BLaER1 (cell line): ENCODE measurements at regions not wholly inside any gene's neighbourhood (a gene's known extent, or its start where the extent isn't known, plus 50 kb on each side); places are given as distances from the start of the nearest gene placed in this dataset.
A peak's percentile ranks its signal among the peaks of the same experiment; 100 is the strongest.
"Not testable (repeated sequence)": the region's sequence is repeated elsewhere in the genome, so short reads cannot be mapped to it uniquely, and the experiment has no call there.

Experiments
- H3K27ac ChIP-seq: shearing (Covaris generic); formaldehyde crosslinking; 2 replicates; pipeline ENCODE4 v1.8.1; 2022
- H3K27me3 ChIP-seq: shearing (Covaris generic); formaldehyde crosslinking; 2 replicates; pipeline ENCODE4 v1.8.1; 2022
- H3K36me3 ChIP-seq: shearing (Covaris generic); formaldehyde crosslinking; 2 replicates; pipeline ENCODE4 v1.8.1; 2022
- H3K4me1 ChIP-seq: shearing (Covaris generic); formaldehyde crosslinking; 2 replicates; pipeline ENCODE4 v1.8.1; 2022
- H3K4me2 ChIP-seq: shearing (Covaris generic); formaldehyde crosslinking; 2 replicates; pipeline ENCODE4 v1.8.1; 2022
- H3K4me3 ChIP-seq: shearing (Covaris generic); formaldehyde crosslinking; 2 replicates; pipeline ENCODE4 v1.8.1; 2022
- H3K9ac ChIP-seq: shearing (Covaris generic); formaldehyde crosslinking; 2 replicates; pipeline ENCODE4 v1.8.1; 2022
- H3K9me3 ChIP-seq: shearing (Covaris generic); formaldehyde crosslinking; 2 replicates; pipeline ENCODE4 v1.8.1; 2022
- H4K20me1 ChIP-seq: shearing (Covaris generic); formaldehyde crosslinking; 2 replicates; pipeline ENCODE4 v1.8.1; 2022
- Cebpa-rat ChIP-seq: shearing (Covaris generic); IDR thresholded peaks from 2 replicates; pipeline ENCODE4 v1.8.1; 2022

- H3K27me3 ChIP-seq = no peaks in the 10 kb centered on the region
- peaks cover 20% of the 10 kb centered on the region for H3K9me3 ChIP-seq
- H3K9ac ChIP-seq = no peak overlapping the region
- H3K4me1 ChIP-seq = peaks cover 15% of the 10 kb centered on the region
- peaks cover 11% of the 10 kb centered on the region; the same call in 1 of the 2 replicates for H3K36me3 ChIP-seq
- no peak overlapping the region for H3K27ac ChIP-seq
- peak overlapping the region; percentile 4; the same call in 1 of the 2 replicates for H3K4me2 ChIP-seq
- no peak overlapping the region for H3K4me3 ChIP-seq
- H4K20me1 ChIP-seq = no peaks in the 10 kb centered on the region
- TF ChIP-seq Cebpa-rat = no peak
Measured at GRCh38 chr6:11374036-11375010, 141.9 kb upstream of the NEDD9 start.

- Histone ChIP-seq H3K4me2 (no peak overlapping the region), H3K27ac (no peak overlapping the region), H3K36me3 (peaks cover 11% of the 10 kb centered on the region; the same call in 1 of the 2 replicates), H4K20me1 (no peaks in the 10 kb centered on the region), H3K4me1 (peaks cover 15% of the 10 kb centered on the region), H3K9ac (no peak overlapping the region), H3K27me3 (no peaks in the 10 kb centered on the region), H3K9me3 (peaks cover 18% of the 10 kb centered on the region), H3K4me3 (no peak overlapping the region)
- TF ChIP-seq Cebpa-rat = no peak
Measured at GRCh38 chr6:11373208-11373607, 140.7 kb upstream of the NEDD9 start.

- not testable (repeated sequence) for H3K27ac ChIP-seq, H3K4me3 ChIP-seq, H3K9ac ChIP-seq, H3K27me3 ChIP-seq, H4K20me1 ChIP-seq, H3K9me3 ChIP-seq, H3K4me2 ChIP-seq
- H3K36me3 ChIP-seq = peaks cover 11% of the 10 kb centered on the region; the same call in 1 of the 2 replicates
- peaks cover 15% of the 10 kb centered on the region for H3K4me1 ChIP-seq
Measured at GRCh38 chr6:11372186-11372790, 139.8 kb upstream of the NEDD9 start.

GRCh38 chr6:11370191-11371018, 137.9 kb upstream of the NEDD9 start:
- TF ChIP-seq Cebpa-rat = no peak
- Histone ChIP-seq H3K9me3 (no peaks in the 10 kb centered on the region), H3K27ac (no peak overlapping the region), H3K4me2 (no peak overlapping the region), H3K27me3 (no peaks in the 10 kb centered on the region), H3K9ac (no peak overlapping the region), H3K36me3 (peaks cover 6% of the 10 kb centered on the region; the same call in 1 of the 2 replicates), H4K20me1 (no peaks in the 10 kb centered on the region), H3K4me1 (peaks cover 15% of the 10 kb centered on the region), H3K4me3 (no peak overlapping the region)

- Histone ChIP-seq H3K27ac (no peak overlapping the region), H3K9ac (no peak overlapping the region), H3K36me3 (peaks cover 5% of the 10 kb centered on the region; the same call in 1 of the 2 replicates), H3K9me3 (no peaks in the 10 kb centered on the region), H4K20me1 (no peaks in the 10 kb centered on the region), H3K4me2 (no peak overlapping the region), H3K4me3 (no peak overlapping the region), H3K27me3 (no peaks in the 10 kb centered on the region), H3K4me1 (no peaks in the 10 kb centered on the region)
- TF ChIP-seq Cebpa-rat = no peak
Measured at GRCh38 chr6:11368760-11369159, 136.3 kb upstream of the NEDD9 start.

DNA sequence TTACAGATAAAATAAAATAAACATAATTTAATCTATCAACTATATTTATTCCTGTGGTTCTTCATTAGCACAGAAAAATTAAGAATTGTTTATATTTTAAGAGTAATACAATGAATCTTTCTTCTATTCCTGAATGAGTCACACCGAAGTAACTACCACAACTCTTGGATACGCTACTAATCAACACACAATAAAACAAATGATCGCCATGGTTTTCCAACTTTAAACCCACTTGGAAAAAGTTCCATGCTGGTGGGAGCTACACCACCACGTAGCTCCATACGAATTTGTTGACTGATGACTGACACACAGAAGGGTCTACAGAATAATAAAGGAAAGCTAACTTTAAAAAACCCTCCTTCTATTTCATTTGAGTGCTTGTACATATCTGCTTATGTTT, 135.8 kb upstream of the NEDD9 start:
- no peak overlapping the region for H3K4me2 ChIP-seq
- H3K4me3 ChIP-seq = no peak overlapping the region
- H3K27me3 ChIP-seq = no peaks in the 10 kb centered on the region
- no peak overlapping the region for H3K27ac ChIP-seq
- H3K36me3 ChIP-seq = peaks cover 5% of the 10 kb centered on the region; the same call in 1 of the 2 replicates
- no peak overlapping the region for H3K9ac ChIP-seq
- no peak for TF ChIP-seq Cebpa-rat
- H4K20me1 ChIP-seq = no peaks in the 10 kb centered on the region
- H3K9me3 ChIP-seq = no peaks in the 10 kb centered on the region
- no peaks in the 10 kb centered on the region for H3K4me1 ChIP-seq

- TF ChIP-seq Cebpa-rat = no peak
- Histone ChIP-seq H3K4me2 (no peak overlapping the region), H3K27me3 (no peaks in the 10 kb centered on the region), H3K4me3 (no peak overlapping the region), H3K36me3 (peaks cover 5% of the 10 kb centered on the region; the same call in 1 of the 2 replicates), H3K4me1 (no peaks in the 10 kb centered on the region), H3K27ac (no peak overlapping the region), H3K9ac (no peak overlapping the region), H3K9me3 (no peaks in the 10 kb centered on the region), H4K20me1 (no peaks in the 10 kb centered on the region)
Measured at GRCh38 chr6:11367638-11368199, 135.3 kb upstream of the NEDD9 start.

GRCh38 chr6:11366934-11367637, 134.6 kb upstream of the NEDD9 start:
- TF ChIP-seq Cebpa-rat = no peak
- Histone ChIP-seq H3K27me3 (no peaks in the 10 kb centered on the region), H3K36me3 (peaks cover 5% of the 10 kb centered on the region; the same call in 1 of the 2 replicates), H3K9ac (no peak overlapping the region), H3K4me3 (no peak overlapping the region), H3K9me3 (no peaks in the 10 kb centered on the region), H3K27ac (no peak overlapping the region), H4K20me1 (no peaks in the 10 kb centered on the region), H3K4me2 (no peak overlapping the region), H3K4me1 (no peaks in the 10 kb centered on the region)
